ENCODE measurements at regions not wholly inside any gene's neighbourhood (a gene's known extent, or its start where the extent isn't known, plus 50 kb on each side); places are given as distances from the start of the nearest gene placed in this dataset.

DNA sequence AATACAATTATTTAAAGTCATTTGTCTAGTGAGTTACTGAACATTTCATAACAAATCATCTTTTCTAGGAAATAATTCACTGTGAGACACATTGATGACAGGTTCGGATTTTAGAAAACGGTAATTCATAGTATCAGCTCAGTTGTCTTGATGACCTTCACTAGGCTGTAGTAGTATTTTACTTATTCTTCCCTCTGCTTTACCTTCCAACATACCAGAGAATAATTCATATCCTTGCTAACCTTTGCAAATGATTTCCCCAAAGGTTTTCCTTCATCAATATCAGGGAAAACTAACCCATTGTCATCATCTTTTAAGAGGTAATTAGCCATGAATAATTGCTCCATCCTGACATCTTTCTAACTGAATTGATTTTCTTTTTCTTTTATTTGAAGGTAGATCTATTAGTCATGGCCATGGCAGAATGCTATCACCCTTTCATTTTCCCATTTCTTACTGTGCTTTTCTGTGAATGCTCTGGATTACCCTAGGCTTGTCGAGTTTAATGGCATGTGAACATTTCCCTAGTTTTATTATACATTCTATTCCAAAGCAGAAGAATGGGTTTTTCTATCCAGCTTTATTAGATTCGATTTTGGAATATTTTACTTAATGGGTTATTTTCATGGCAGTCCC is 299.2 kb downstream of the OLFM4 start:
- no peaks in the 10 kb centered on the region for H3K9me3 ChIP-seq
- DNase-seq, result no peak
- H3K27ac Mint-ChIP-seq, result no peak overlapping the region
- H3K4me1 ChIP-seq (ENCODE audit: control insufficient read depth in 1 of 2, extremely low read depth in 1 of 2, insufficient read depth in 2 of 2, low read length in 2 of 2), result no peaks in the 10 kb centered on the region
- no peaks in the 10 kb centered on the region for H3K4me1 Mint-ChIP-seq
- no peaks in the 10 kb centered on the region for H3K36me3 ChIP-seq (ENCODE audit: control insufficient read depth in 2 of 2, extremely low read depth in 1 of 2, insufficient read depth in 1 of 2, low read length in 1 of 2)
- H3K36me3 Mint-ChIP-seq, result no peaks in the 10 kb centered on the region
- CTCF ChIA-PET, result no interaction called here
- no peaks in the 10 kb centered on the region for H3K27me3 ChIP-seq (replicated peaks in 1 of 2; ENCODE audit: control insufficient read depth in 2 of 2, extremely low read depth in 1 of 2, insufficient read depth in 2 of 2, low read length in 1 of 2)
- H3K27me3 Mint-ChIP-seq, result no peaks in the 10 kb centered on the region
- peaks cover 0 to 5% (median 0%) of the 10 kb centered on the region in 3 donors for H3K9me3 Mint-ChIP-seq
- no CpG with 5 or more reads among the region's 4 CpGs for WGBS (ENCODE audit: insufficient coverage)
- no peak for ATAC-seq (replicated peaks in 1 of 4)
- H3K4me3 ChIP-seq (ENCODE audit: control insufficient read depth in 1 of 2, extremely low read depth in 1 of 2, low read length in 1 of 2), result no peak overlapping the region
- H3K27ac ChIP-seq (ENCODE audit: low read length), result no peak overlapping the region
- no peak overlapping the region for H3K4me3 Mint-ChIP-seq
- POLR2A ChIA-PET, result no interaction called here

DNA sequence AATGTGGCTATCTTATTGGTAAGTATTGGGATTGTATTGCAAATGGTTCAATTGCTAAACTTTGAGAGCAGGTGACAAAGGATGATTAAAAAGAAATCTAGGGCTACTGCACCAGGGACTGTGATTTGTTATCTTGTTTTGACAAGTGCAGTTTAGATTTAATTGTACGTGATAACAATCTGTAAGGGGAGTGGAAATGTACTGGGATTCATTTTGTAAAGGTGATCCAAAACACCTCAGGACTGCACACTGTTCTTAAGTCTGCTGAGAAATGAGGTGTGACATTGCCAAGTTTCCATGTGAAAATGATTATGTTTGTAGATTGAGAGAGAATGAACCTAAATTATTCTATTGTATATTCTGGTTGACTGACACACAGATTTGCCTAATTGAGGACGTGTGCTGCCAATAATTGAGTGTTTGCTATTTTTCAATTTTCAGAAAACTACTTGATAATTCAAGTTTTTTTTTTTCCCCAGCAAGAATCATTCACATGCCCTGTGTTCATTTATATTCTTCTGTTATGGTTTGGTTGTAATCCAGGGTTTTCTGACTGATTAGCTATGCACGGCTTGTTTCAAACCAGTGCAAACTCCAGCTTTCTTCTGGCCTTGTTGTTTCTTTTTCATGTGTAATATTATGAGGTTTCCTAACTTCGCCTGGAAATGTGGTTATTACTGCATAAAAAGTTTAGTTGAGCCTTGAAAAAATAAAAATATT is 308.0 kb downstream of the OLFM4 start:
- Histone ChIP-seq H3K9me3 (no peaks in the 10 kb centered on the region), H3K4me3 (ENCODE audit: control insufficient read depth in 1 of 2, extremely low read depth in 1 of 2, low read length in 1 of 2) (no peak overlapping the region), H3K27me3 (replicated peaks in 1 of 2; ENCODE audit: control insufficient read depth in 2 of 2, extremely low read depth in 1 of 2, insufficient read depth in 2 of 2, low read length in 1 of 2) (no peaks in the 10 kb centered on the region), H3K4me1 (ENCODE audit: control insufficient read depth in 1 of 2, extremely low read depth in 1 of 2, insufficient read depth in 2 of 2, low read length in 2 of 2) (no peaks in the 10 kb centered on the region), H3K36me3 (ENCODE audit: control insufficient read depth in 2 of 2, extremely low read depth in 1 of 2, insufficient read depth in 1 of 2, low read length in 1 of 2) (no peaks in the 10 kb centered on the region), H3K27ac (ENCODE audit: low read length) (no peak overlapping the region)
- ChIA-PET POLR2A (no interaction called here), CTCF (no interaction called here)
- no peak for ATAC-seq (replicated peaks in 1 of 4)
- 80% methylated on average over 1 of the region's 4 CpGs for WGBS (ENCODE audit: insufficient coverage)
- Mint-ChIP-seq H3K4me3 (no peak overlapping the region), H3K9me3 (peaks cover 0 to 4% (median 4%) of the 10 kb centered on the region in 3 donors), H3K27ac (no peak overlapping the region), H3K4me1 (no peaks in the 10 kb centered on the region), H3K36me3 (no peaks in the 10 kb centered on the region), H3K27me3 (no peaks in the 10 kb centered on the region)
- DNase-seq, result no peak

DNA sequence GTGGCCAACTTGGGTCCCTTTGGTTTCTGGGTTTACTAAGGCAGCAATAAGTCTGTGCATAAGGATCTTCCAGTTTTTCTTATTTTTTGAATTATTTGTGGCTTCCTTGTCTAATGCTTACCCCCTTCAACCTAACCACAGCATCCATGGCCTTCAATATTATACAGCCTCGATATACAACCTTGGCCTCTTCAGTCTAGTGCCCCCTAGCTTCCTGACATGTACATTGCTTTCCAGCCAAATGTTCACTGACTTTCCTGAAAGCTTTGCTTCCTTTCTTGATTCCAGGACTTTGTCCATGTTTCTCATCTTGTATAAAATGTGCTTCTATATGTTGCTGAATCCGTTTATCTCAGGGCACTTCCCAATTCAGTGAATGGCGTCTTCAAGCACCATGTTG is 310.1 kb downstream of the OLFM4 start:
- H3K9me3 Mint-ChIP-seq, result peaks cover 3 to 8% (median 4%) of the 10 kb centered on the region in 3 donors
- DNase-seq (no peak), ATAC-seq (replicated peaks in 1 of 4) (no peak)
- no peaks in the 10 kb centered on the region for H3K4me1 Mint-ChIP-seq
- H3K9me3 ChIP-seq, result no peaks in the 10 kb centered on the region
- CTCF ChIA-PET, result interaction anchor here in 1 of 2 donors (0.7 to 0.8 kb wide), 2 partner anchors 87 to 651 kb away, joined by 3 read pairs; no protein-coding TSS in a partner anchor
- H3K4me3 ChIP-seq (ENCODE audit: control insufficient read depth in 1 of 2, extremely low read depth in 1 of 2, low read length in 1 of 2), result no peak overlapping the region
- H3K36me3 Mint-ChIP-seq, result no peaks in the 10 kb centered on the region
- 67% methylated on average over 1 of the region's 3 CpGs for WGBS (ENCODE audit: insufficient coverage)
- no peaks in the 10 kb centered on the region for H3K4me1 ChIP-seq (ENCODE audit: control insufficient read depth in 1 of 2, extremely low read depth in 1 of 2, insufficient read depth in 2 of 2, low read length in 2 of 2)
- H3K27ac ChIP-seq (ENCODE audit: low read length), result no peak overlapping the region
- H3K27ac Mint-ChIP-seq, result no peak overlapping the region
- no peak overlapping the region for H3K4me3 Mint-ChIP-seq
- H3K36me3 ChIP-seq (ENCODE audit: control insufficient read depth in 2 of 2, extremely low read depth in 1 of 2, insufficient read depth in 1 of 2, low read length in 1 of 2), result no peaks in the 10 kb centered on the region
- POLR2A ChIA-PET, result no interaction called here
- H3K27me3 ChIP-seq (replicated peaks in 1 of 2; ENCODE audit: control insufficient read depth in 2 of 2, extremely low read depth in 1 of 2, insufficient read depth in 2 of 2, low read length in 1 of 2), result no peaks in the 10 kb centered on the region
- H3K27me3 Mint-ChIP-seq, result no peaks in the 10 kb centered on the region

DNA sequence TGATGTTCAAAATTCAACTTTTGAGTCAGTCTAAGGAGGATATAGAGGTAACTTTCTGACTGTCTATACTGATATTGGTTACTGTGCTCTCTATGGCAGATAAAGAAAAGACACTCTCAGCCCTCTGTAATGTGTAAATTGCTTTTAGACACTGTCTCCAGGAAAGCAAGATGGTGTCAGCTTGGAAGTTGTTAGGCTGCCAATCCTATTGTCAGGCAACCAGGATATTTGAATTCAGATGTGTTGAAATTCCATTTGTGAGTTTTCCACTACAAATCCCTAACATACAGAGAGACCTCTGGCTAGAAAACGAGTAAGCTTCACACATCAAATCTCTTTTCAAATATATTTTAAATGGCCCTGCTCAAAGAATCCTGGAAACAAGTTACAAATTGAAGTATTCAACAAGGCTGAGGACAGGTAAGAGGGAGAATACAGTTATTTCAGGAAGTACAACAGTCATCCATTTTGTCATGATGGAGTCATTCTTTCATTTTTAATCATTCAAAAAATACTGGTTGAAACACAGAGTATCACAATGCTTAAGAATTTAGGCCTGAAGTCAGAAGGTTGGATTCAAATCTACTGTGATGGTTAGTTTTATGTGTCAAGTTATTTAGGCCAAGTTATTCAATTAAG is 312.0 kb downstream of the OLFM4 start:
- H3K27me3 ChIP-seq (replicated peaks in 1 of 2; ENCODE audit: control insufficient read depth in 2 of 2, extremely low read depth in 1 of 2, insufficient read depth in 2 of 2, low read length in 1 of 2), result no peaks in the 10 kb centered on the region
- H3K9me3 ChIP-seq, result no peaks in the 10 kb centered on the region
- H3K36me3 ChIP-seq (ENCODE audit: control insufficient read depth in 2 of 2, extremely low read depth in 1 of 2, insufficient read depth in 1 of 2, low read length in 1 of 2), result no peaks in the 10 kb centered on the region
- Mint-ChIP-seq H3K4me1 (no peaks in the 10 kb centered on the region), H3K4me3 (no peak overlapping the region), H3K27me3 (no peaks in the 10 kb centered on the region), H3K27ac (no peak overlapping the region), H3K9me3 (peaks cover 3 to 8% (median 4%) of the 10 kb centered on the region in 3 donors), H3K36me3 (no peaks in the 10 kb centered on the region)
- no CpG with 5 or more reads among the region's 1 CpG for WGBS (ENCODE audit: insufficient coverage)
- DNase-seq, result no peak
- no peak overlapping the region for H3K27ac ChIP-seq (ENCODE audit: low read length)
- POLR2A ChIA-PET, result no interaction called here
- no peak overlapping the region for H3K4me3 ChIP-seq (ENCODE audit: control insufficient read depth in 1 of 2, extremely low read depth in 1 of 2, low read length in 1 of 2)
- no peak for ATAC-seq (replicated peaks in 1 of 4)
- CTCF ChIA-PET, result no interaction called here
- no peaks in the 10 kb centered on the region for H3K4me1 ChIP-seq (ENCODE audit: control insufficient read depth in 1 of 2, extremely low read depth in 1 of 2, insufficient read depth in 2 of 2, low read length in 2 of 2)

DNA sequence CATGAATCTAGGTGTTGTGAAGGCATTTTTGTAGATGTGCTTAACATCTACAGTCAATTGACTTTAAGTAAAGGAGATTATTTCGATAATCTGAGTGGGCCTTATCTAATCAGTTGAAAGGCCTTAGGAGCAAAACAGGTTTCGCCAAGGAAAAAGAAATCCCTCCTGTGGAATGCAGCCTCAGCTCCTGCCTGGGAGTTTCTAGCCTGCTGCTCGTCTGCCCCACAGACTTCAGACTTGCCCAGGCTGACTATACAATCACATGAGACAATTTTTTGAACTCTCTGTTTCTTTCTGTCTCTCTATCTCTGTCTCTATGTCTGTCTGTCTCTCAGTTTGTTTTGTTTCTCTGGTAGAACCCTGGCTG is 312.5 kb downstream of the OLFM4 start:
- Mint-ChIP-seq H3K27ac (no peak overlapping the region), H3K27me3 (no peaks in the 10 kb centered on the region), H3K9me3 (peaks cover 3 to 8% (median 4%) of the 10 kb centered on the region in 3 donors), H3K4me3 (no peak overlapping the region), H3K36me3 (no peaks in the 10 kb centered on the region), H3K4me1 (no peaks in the 10 kb centered on the region)
- no peaks in the 10 kb centered on the region for H3K36me3 ChIP-seq (ENCODE audit: control insufficient read depth in 2 of 2, extremely low read depth in 1 of 2, insufficient read depth in 1 of 2, low read length in 1 of 2)
- no peaks in the 10 kb centered on the region for H3K27me3 ChIP-seq (replicated peaks in 1 of 2; ENCODE audit: control insufficient read depth in 2 of 2, extremely low read depth in 1 of 2, insufficient read depth in 2 of 2, low read length in 1 of 2)
- H3K27ac ChIP-seq (ENCODE audit: low read length), result no peak overlapping the region
- H3K9me3 ChIP-seq, result no peaks in the 10 kb centered on the region
- H3K4me1 ChIP-seq (ENCODE audit: control insufficient read depth in 1 of 2, extremely low read depth in 1 of 2, insufficient read depth in 2 of 2, low read length in 2 of 2), result no peaks in the 10 kb centered on the region
- ATAC-seq (replicated peaks in 1 of 4) (no peak), DNase-seq (no peak)
- ChIA-PET CTCF (no interaction called here), POLR2A (no interaction called here)
- H3K4me3 ChIP-seq (ENCODE audit: control insufficient read depth in 1 of 2, extremely low read depth in 1 of 2, low read length in 1 of 2), result no peak overlapping the region
- 80% methylated on average over 1 of the region's 3 CpGs for WGBS (ENCODE audit: insufficient coverage)

DNA sequence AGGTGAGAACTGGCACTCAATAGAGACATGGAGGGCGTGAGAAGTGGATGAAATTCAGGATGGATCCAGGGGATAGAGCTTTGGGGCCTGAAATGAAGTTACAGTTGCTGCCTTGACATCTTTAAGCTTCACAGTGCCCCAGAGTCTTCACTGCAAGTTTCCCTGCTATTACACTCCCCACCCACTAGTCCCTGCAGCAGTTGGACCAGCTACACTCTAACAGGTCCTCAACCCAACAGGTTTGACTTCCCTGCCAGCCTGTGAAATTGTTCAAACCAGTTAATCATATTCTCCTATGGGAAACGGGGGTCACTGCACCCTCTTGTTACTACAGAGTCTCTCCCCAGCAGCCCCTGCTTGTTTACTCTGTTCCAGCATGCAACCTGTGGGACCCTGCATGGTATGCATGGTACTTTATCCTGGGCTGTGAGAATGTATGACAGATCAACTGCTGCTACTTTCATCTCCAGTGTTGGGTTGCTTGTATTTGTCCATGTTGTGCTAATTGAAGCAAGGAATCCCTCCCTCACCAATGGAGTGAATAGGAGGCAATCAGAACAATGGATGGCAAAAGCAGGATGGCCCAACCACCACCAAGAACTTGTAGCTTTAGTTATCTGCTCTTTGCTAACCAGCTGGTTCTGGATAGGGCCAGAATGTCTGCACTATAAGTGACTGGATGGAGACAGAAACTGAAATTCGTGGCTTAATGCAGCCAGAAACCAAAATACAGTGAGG is 314.2 kb downstream of the OLFM4 start:
- ATAC-seq (replicated peaks in 1 of 4), result no peak
- no peaks in the 10 kb centered on the region for H3K27me3 ChIP-seq (replicated peaks in 1 of 2; ENCODE audit: control insufficient read depth in 2 of 2, extremely low read depth in 1 of 2, insufficient read depth in 2 of 2, low read length in 1 of 2)
- H3K27ac Mint-ChIP-seq, result no peak overlapping the region
- H3K27ac ChIP-seq (ENCODE audit: low read length), result no peak overlapping the region
- H3K27me3 Mint-ChIP-seq, result no peaks in the 10 kb centered on the region
- no peaks in the 10 kb centered on the region for H3K36me3 Mint-ChIP-seq
- H3K4me3 Mint-ChIP-seq, result no peak overlapping the region
- H3K4me3 ChIP-seq (ENCODE audit: control insufficient read depth in 1 of 2, extremely low read depth in 1 of 2, low read length in 1 of 2), result no peak overlapping the region
- H3K4me1 ChIP-seq (ENCODE audit: control insufficient read depth in 1 of 2, extremely low read depth in 1 of 2, insufficient read depth in 2 of 2, low read length in 2 of 2), result no peaks in the 10 kb centered on the region
- H3K9me3 ChIP-seq, result no peaks in the 10 kb centered on the region
- ChIA-PET CTCF (no interaction called here), POLR2A (no interaction called here)
- 40% methylated on average over 2 of the region's 3 CpGs for WGBS (ENCODE audit: insufficient coverage)
- H3K36me3 ChIP-seq (ENCODE audit: control insufficient read depth in 2 of 2, extremely low read depth in 1 of 2, insufficient read depth in 1 of 2, low read length in 1 of 2), result no peaks in the 10 kb centered on the region
- no peak for DNase-seq
- no peaks in the 10 kb centered on the region for H3K4me1 Mint-ChIP-seq
- H3K9me3 Mint-ChIP-seq, result peaks cover 3 to 11% (median 11%) of the 10 kb centered on the region in 3 donors

All from T-cell (primary cell).